ENCODE measurements at regions not wholly inside any gene's neighbourhood (a gene's known extent, or its start where the extent isn't known, plus 50 kb on each side); places are given as distances from the start of the nearest gene placed in this dataset.

- Histone ChIP-seq H3K27me3 (ENCODE audit: insufficient read depth, low read length) (no peaks in the 10 kb centered on the region), H4K12ac (ENCODE audit: low read depth, low read length) (no peak overlapping the region), H3K27ac (ENCODE audit: low read depth, low read length) (no peak overlapping the region), H3K4me3 (ENCODE audit: low read depth, low read length) (no peak overlapping the region), H3K79me1 (ENCODE audit: low read length) (no peaks in the 10 kb centered on the region), H3K23ac (ENCODE audit: low read length) (no peak overlapping the region), H4K8ac (ENCODE audit: low read depth, low read length) (no peak overlapping the region), H3K36me3 (ENCODE audit: control insufficient read depth in 1 of 2, insufficient read depth in 2 of 2, low read length in 2 of 2) (no peaks in the 10 kb centered on the region), H2BK12ac (ENCODE audit: low read length) (no peak overlapping the region), H2AFZ (ENCODE audit: insufficient read depth, low read length, poor library complexity) (no peak overlapping the region), H4K91ac (ENCODE audit: low read depth, low read length) (no peak overlapping the region), H2BK5ac (ENCODE audit: low read depth, low read length, poor library complexity) (no peak overlapping the region), H3K4me2 (ENCODE audit: low read length) (no peak overlapping the region), H2AK5ac (ENCODE audit: low read length) (no peak overlapping the region), H3K9me3 (ENCODE audit: insufficient read depth, low read depth, low read length) (no peaks in the 10 kb centered on the region), H3K4ac (ENCODE audit: low read depth, low read length) (no peak overlapping the region), H3K9ac (ENCODE audit: low read length) (no peak overlapping the region), H3K18ac (ENCODE audit: low read length) (no peak overlapping the region), H3K79me2 (ENCODE audit: control insufficient read depth, insufficient read depth, low read length, poor library complexity) (no peaks in the 10 kb centered on the region), H2BK120ac (ENCODE audit: insufficient read depth, low read length, poor library complexity) (no peak overlapping the region), H3K14ac (ENCODE audit: low read length) (no peak overlapping the region), H3K4me1 (ENCODE audit: control insufficient read depth in 1 of 2, insufficient read depth in 2 of 2, low read length in 2 of 2) (no peaks in the 10 kb centered on the region)
- WGBS (ENCODE audit: extremely low coverage, insufficient coverage, insufficient read length) = no CpG with 5 or more reads among the region's 1 CpG
- no peak for DNase-seq
Measured at GRCh38 chr5:81914696-81915095, 57.1 kb upstream of the ATG10 start.

- Histone ChIP-seq H3K4ac (ENCODE audit: low read depth, low read length) (no peak overlapping the region), H3K4me1 (ENCODE audit: control insufficient read depth in 1 of 2, insufficient read depth in 2 of 2, low read length in 2 of 2) (no peaks in the 10 kb centered on the region), H3K4me3 (ENCODE audit: low read depth, low read length) (no peak overlapping the region), H2BK120ac (ENCODE audit: insufficient read depth, low read length, poor library complexity) (no peak overlapping the region), H4K91ac (ENCODE audit: low read depth, low read length) (no peak overlapping the region), H3K18ac (ENCODE audit: low read length) (no peak overlapping the region), H3K27ac (ENCODE audit: low read depth, low read length) (no peak overlapping the region), H4K8ac (ENCODE audit: low read depth, low read length) (no peak overlapping the region), H2BK12ac (ENCODE audit: low read length) (no peak overlapping the region), H3K79me1 (ENCODE audit: low read length) (no peaks in the 10 kb centered on the region), H4K12ac (ENCODE audit: low read depth, low read length) (no peak overlapping the region), H3K9ac (ENCODE audit: low read length) (no peak overlapping the region), H3K79me2 (ENCODE audit: control insufficient read depth, insufficient read depth, low read length, poor library complexity) (no peaks in the 10 kb centered on the region), H3K36me3 (ENCODE audit: control insufficient read depth in 1 of 2, insufficient read depth in 2 of 2, low read length in 2 of 2) (no peaks in the 10 kb centered on the region), H2BK5ac (ENCODE audit: low read depth, low read length, poor library complexity) (no peak overlapping the region), H2AFZ (ENCODE audit: insufficient read depth, low read length, poor library complexity) (no peak overlapping the region), H3K9me3 (ENCODE audit: insufficient read depth, low read depth, low read length) (no peaks in the 10 kb centered on the region), H2AK5ac (ENCODE audit: low read length) (no peak overlapping the region), H3K27me3 (ENCODE audit: insufficient read depth, low read length) (no peaks in the 10 kb centered on the region), H3K23ac (ENCODE audit: low read length) (no peak overlapping the region), H3K4me2 (ENCODE audit: low read length) (no peak overlapping the region), H3K14ac (ENCODE audit: low read length) (no peak overlapping the region)
- no CpG with 5 or more reads among the region's 8 CpGs for WGBS (ENCODE audit: extremely low coverage, insufficient coverage, insufficient read length)
- DNase-seq = no peak
Measured at GRCh38 chr5:81912933-81913332, 58.9 kb upstream of the ATG10 start.

GRCh38 chr5:81909677-81910076 is 62.1 kb upstream of the ATG10 start:
- Histone ChIP-seq H4K8ac (ENCODE audit: low read depth, low read length) (no peak overlapping the region), H3K9me3 (ENCODE audit: insufficient read depth, low read depth, low read length) (no peaks in the 10 kb centered on the region), H2BK12ac (ENCODE audit: low read length) (no peak overlapping the region), H3K27me3 (ENCODE audit: insufficient read depth, low read length) (no peaks in the 10 kb centered on the region), H3K79me1 (ENCODE audit: low read length) (no peaks in the 10 kb centered on the region), H3K79me2 (ENCODE audit: control insufficient read depth, insufficient read depth, low read length, poor library complexity) (no peaks in the 10 kb centered on the region), H3K9ac (ENCODE audit: low read length) (no peak overlapping the region), H3K14ac (ENCODE audit: low read length) (no peak overlapping the region), H3K27ac (ENCODE audit: low read depth, low read length) (no peak overlapping the region), H4K91ac (ENCODE audit: low read depth, low read length) (no peak overlapping the region), H3K4me2 (ENCODE audit: low read length) (no peak overlapping the region), H3K23ac (ENCODE audit: low read length) (no peak overlapping the region), H3K36me3 (ENCODE audit: control insufficient read depth in 1 of 2, insufficient read depth in 2 of 2, low read length in 2 of 2) (no peaks in the 10 kb centered on the region), H3K4me3 (ENCODE audit: low read depth, low read length) (no peak overlapping the region), H2AK5ac (ENCODE audit: low read length) (no peak overlapping the region), H4K12ac (ENCODE audit: low read depth, low read length) (no peak overlapping the region), H3K18ac (ENCODE audit: low read length) (no peak overlapping the region), H2BK5ac (ENCODE audit: low read depth, low read length, poor library complexity) (no peak overlapping the region), H2BK120ac (ENCODE audit: insufficient read depth, low read length, poor library complexity) (no peak overlapping the region), H3K4me1 (ENCODE audit: control insufficient read depth in 1 of 2, insufficient read depth in 2 of 2, low read length in 2 of 2) (peaks cover 5% of the 10 kb centered on the region in 2 experiments), H3K4ac (ENCODE audit: low read depth, low read length) (no peak overlapping the region), H2AFZ (ENCODE audit: insufficient read depth, low read length, poor library complexity) (no peak overlapping the region)
- DNase-seq = no peak
- no CpG with 5 or more reads among the region's 1 CpG for WGBS (ENCODE audit: extremely low coverage, insufficient coverage, insufficient read length)

- Histone ChIP-seq H3K27ac (ENCODE audit: low read depth, low read length) (no peak overlapping the region), H3K27me3 (ENCODE audit: insufficient read depth, low read length) (no peaks in the 10 kb centered on the region), H2AK5ac (ENCODE audit: low read length) (no peak overlapping the region), H4K8ac (ENCODE audit: low read depth, low read length) (no peak overlapping the region), H3K79me1 (ENCODE audit: low read length) (no peaks in the 10 kb centered on the region), H3K4ac (ENCODE audit: low read depth, low read length) (no peak overlapping the region), H3K79me2 (ENCODE audit: control insufficient read depth, insufficient read depth, low read length, poor library complexity) (no peaks in the 10 kb centered on the region), H3K18ac (ENCODE audit: low read length) (no peak overlapping the region), H3K4me1 (ENCODE audit: control insufficient read depth in 1 of 2, insufficient read depth in 2 of 2, low read length in 2 of 2) (peaks cover 5% of the 10 kb centered on the region in 2 experiments), H3K14ac (ENCODE audit: low read length) (no peak overlapping the region), H3K9me3 (ENCODE audit: insufficient read depth, low read depth, low read length) (no peaks in the 10 kb centered on the region), H2BK12ac (ENCODE audit: low read length) (no peak overlapping the region), H3K23ac (ENCODE audit: low read length) (no peak overlapping the region), H2BK120ac (ENCODE audit: insufficient read depth, low read length, poor library complexity) (no peak overlapping the region), H2AFZ (ENCODE audit: insufficient read depth, low read length, poor library complexity) (no peak overlapping the region), H3K9ac (ENCODE audit: low read length) (no peak overlapping the region), H4K12ac (ENCODE audit: low read depth, low read length) (no peak overlapping the region), H4K91ac (ENCODE audit: low read depth, low read length) (no peak overlapping the region), H2BK5ac (ENCODE audit: low read depth, low read length, poor library complexity) (no peak overlapping the region), H3K4me3 (ENCODE audit: low read depth, low read length) (no peak overlapping the region), H3K36me3 (ENCODE audit: control insufficient read depth in 1 of 2, insufficient read depth in 2 of 2, low read length in 2 of 2) (no peaks in the 10 kb centered on the region), H3K4me2 (ENCODE audit: low read length) (no peak overlapping the region)
- DNase-seq = no peak
- WGBS (ENCODE audit: extremely low coverage, insufficient coverage, insufficient read length) = no CpG with 5 or more reads among the region's 5 CpGs
Measured at GRCh38 chr5:81908771-81909170, 63.1 kb upstream of the ATG10 start.

Data from trophoblast cell (in vitro differentiated cells and primary cell).